K562 (cell line): ENCODE measurements at regions not wholly inside any gene's neighbourhood (a gene's known extent, or its start where the extent isn't known, plus 50 kb on each side); places are given as distances from the start of the nearest gene placed in this dataset.

Experiments used
- ARID4B ChIP-seq: sonication (generic); formaldehyde crosslinking; IDR thresholded peaks from 2 replicates; pipeline ENCODE4 v1.8.0; 2022; ENCODE audit warnings: mild to moderate bottlenecking, missing genetic modification reagents
- BRF2 ChIP-seq: IDR thresholded peaks from 3 replicates; pipeline ENCODE4 v1.6.1; 2011; ENCODE audit warnings: borderline replicate concordance, mild to moderate bottlenecking; ENCODE audit not compliant: insufficient read length, insufficient read depth
- CREB1 ChIP-seq, 2 experiments: sonication (generic) in 1 of 2; formaldehyde crosslinking in 1 of 2; IDR thresholded peaks; 2 replicates each; pipeline versions ENCODE4 v1.6.1 to v1.8.0; 2012 to 2022; ENCODE audit warnings: inconsistent platforms in 1 of 2, mild to moderate bottlenecking in 1 of 2, missing genetic modification reagents in 1 of 2, moderate library complexity in 1 of 2
- CTBP1 ChIP-seq: fragments of 450-650 bp; IDR thresholded peaks from 2 replicates; pipeline ENCODE4 v1.6.1; 2016; ENCODE audit warnings: borderline replicate concordance
- CTCF ChIP-seq, 3 experiments: IDR thresholded peaks in 2 of 3; conservative IDR thresholded peaks in 1 of 3; 2 replicates each; pipeline ENCODE4 v1.5.1; 2011 to 2012; ENCODE audit warnings: low read length in 3 of 3, mild to moderate bottlenecking in 3 of 3, control low read depth in 2 of 3, improper control_type of control experiment in 1 of 3, inconsistent platforms in 1 of 3, low read depth in 1 of 3, mixed read lengths in 1 of 3, moderate library complexity in 1 of 3; ENCODE audit not compliant: insufficient read depth in 2 of 3
- FOS ChIP-seq: IDR thresholded peaks from 3 replicates; pipeline ENCODE4 v1.6.1; 2011; ENCODE audit not compliant: insufficient read length; ENCODE audit errors: extremely low read depth
- OTX1 ChIP-seq: fragments of 450-650 bp; formaldehyde crosslinking; IDR thresholded peaks from 2 replicates; pipeline ENCODE4 v1.4.0; 2022; ENCODE audit warnings: mild to moderate bottlenecking
- RBBP5 ChIP-seq: fragments of 200-600 bp; sonication (generic); IDR thresholded peaks from 2 replicates; pipeline ENCODE4 v1.6.1; 2012; ENCODE audit warnings: borderline replicate concordance, mild to moderate bottlenecking, low read length, control low read depth, inconsistent platforms; ENCODE audit not compliant: insufficient read depth, poor library complexity, severe bottlenecking

GRCh38 chr1:55445416-55445815 lies 230.3 kb upstream of the USP24 start:
- no peak for TF ChIP-seq OTX1 (CRISPR knock-in tag)
- TF ChIP-seq CTBP1 = no peak
- TF ChIP-seq ARID4B (CRISPR knock-in tag) = no peak
- no peak for TF ChIP-seq BRF2
- no peak for TF ChIP-seq FOS
- TF ChIP-seq CREB1 (IDR thresholded peaks at IDR 0.05) = no peak
- no peak for TF ChIP-seq CREB1 (CRISPR knock-in tag; IDR thresholded peaks at IDR 0.05)
- TF ChIP-seq CTCF (IDR thresholded peaks at IDR 0.05 in 2 of 3, conservative IDR thresholded peaks at IDR 0.05 in 1 of 3; ENCODE audit: insufficient read depth in 2 of 3, low read depth in 1 of 3, low read length in 3 of 3) = no peak
- TF ChIP-seq RBBP5 = no peak
